MM.1S (cell line): ENCODE measurements at regions not wholly inside any gene's neighbourhood (a gene's known extent, or its start where the extent isn't known, plus 50 kb on each side); places are given as distances from the start of the nearest gene placed in this dataset.
A peak's percentile ranks its signal among the peaks of the same experiment; 100 is the strongest.
"Not testable (repeated sequence)": the region's sequence is repeated elsewhere in the genome, so short reads cannot be mapped to it uniquely, and the experiment has no call there.

Experiments used
- DNase-seq: peaks from one replicate; pipeline ENCODE4 v3.0.0-alpha.2; 2015
- H2AFZ ChIP-seq: fragments of 300-600 bp; sonication (generic); 2 replicates; pipeline ENCODE4 v1.6.0; 2016; ENCODE audit warnings: antibody characterized with exemption, low read length
- H3F3A ChIP-seq: fragments of 300-600 bp; sonication (generic); 2 replicates; pipeline ENCODE4 v1.6.1; 2016; ENCODE audit warnings: mild to moderate bottlenecking, antibody characterized with exemption, low read length, moderate library complexity, mixed read lengths; ENCODE audit not compliant: insufficient read depth
- H3K27ac ChIP-seq: fragments of 300-600 bp; sonication (generic); 2 replicates; pipeline ENCODE4 v1.5.1; 2016; ENCODE audit warnings: mild to moderate bottlenecking, low read length
- H3K27me3 ChIP-seq: fragments of 300-600 bp; sonication (generic); replicated peaks from 2 replicates; pipeline ENCODE4 v1.6.0; 2016; ENCODE audit warnings: low read length; ENCODE audit not compliant: insufficient read depth
- H3K36me3 ChIP-seq: fragments of 300-600 bp; sonication (generic); replicated peaks from 2 replicates; pipeline ENCODE4 v1.6.1; 2016; ENCODE audit warnings: mild to moderate bottlenecking, low read length, mixed read lengths; ENCODE audit not compliant: insufficient read depth
- H3K4me1 ChIP-seq: fragments of 300-600 bp; sonication (generic); 2 replicates; pipeline ENCODE4 v1.6.1; 2016; ENCODE audit warnings: low read length, mixed read lengths
- H3K4me2 ChIP-seq: fragments of 300-600 bp; sonication (generic); 2 replicates; pipeline ENCODE4 v1.6.0; 2016; ENCODE audit warnings: low read depth, low read length
- H3K4me3 ChIP-seq: fragments of 300-600 bp; sonication (generic); 2 replicates; pipeline ENCODE4 v1.5.1; 2016; ENCODE audit warnings: low read length, mixed read lengths
- H3K79me2 ChIP-seq: fragments of 300-600 bp; sonication (generic); 2 replicates; pipeline ENCODE4 v1.6.1; 2016; ENCODE audit warnings: mixed run types, low read length, mixed read lengths
- H3K9ac ChIP-seq: fragments of 300-600 bp; sonication (generic); 2 replicates; pipeline ENCODE4 v1.6.1; 2016; ENCODE audit warnings: low read length, mixed read lengths
- H3K9me2 ChIP-seq: fragments of 300-600 bp; sonication (generic); replicated peaks from 2 replicates; pipeline ENCODE4 v1.6.1; 2016; ENCODE audit warnings: mild to moderate bottlenecking, low read length, mixed read lengths; ENCODE audit not compliant: insufficient read depth
- H3K9me3 ChIP-seq: fragments of 300-600 bp; sonication (generic); replicated peaks from 2 replicates; pipeline ENCODE4 v1.6.1; 2016; ENCODE audit warnings: mild to moderate bottlenecking, low read length, mixed read lengths; ENCODE audit not compliant: insufficient read depth
- H4K20me1 ChIP-seq: fragments of 300-600 bp; sonication (generic); 2 replicates; pipeline ENCODE4 v1.6.1; 2016; ENCODE audit warnings: mild to moderate bottlenecking, low read length, moderate library complexity, mixed read lengths; ENCODE audit not compliant: insufficient read depth
- EZH2 ChIP-seq: fragments of 300-600 bp; sonication (generic); optimal IDR thresholded peaks from 2 replicates; pipeline ENCODE3; 2017; ENCODE audit warnings: low read depth, mild to moderate bottlenecking, antibody characterized with exemption, low read length, mixed read lengths
- EZH2phosphoT487 ChIP-seq: fragments of 300-600 bp; sonication (generic); IDR thresholded peaks from 2 replicates; pipeline ENCODE4 v1.6.1; 2018; ENCODE audit warnings: antibody characterized with exemption, low read length
- TF ChIP-seq, protein P1 (sequence below): fragments of 300-600 bp; sonication (generic); IDR thresholded peaks from 2 replicates; pipeline ENCODE4 v1.5.1; 2016; ENCODE audit warnings: antibody characterized with exemption, low read length, mixed read lengths

DNA sequence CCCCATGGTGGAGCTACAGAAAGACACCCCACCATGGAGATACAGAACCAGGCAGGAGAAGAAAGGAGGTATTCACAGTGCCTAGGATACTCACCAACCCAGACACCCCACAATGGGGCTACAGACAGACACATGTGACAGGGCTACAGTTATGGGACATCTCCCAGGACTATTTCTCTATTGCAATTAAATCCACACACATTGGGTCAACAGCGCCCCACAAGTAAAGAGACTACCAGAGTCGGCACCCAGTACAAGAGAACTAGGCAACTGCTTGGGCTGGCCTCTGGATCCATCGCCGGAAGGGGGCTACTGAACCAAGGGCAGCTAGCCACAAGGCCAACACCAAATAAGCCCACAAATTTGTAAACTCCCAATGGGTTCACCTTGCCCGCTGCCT, 310.1 kb upstream of the NCKAP5 start:
- Histone ChIP-seq H4K20me1 (no peaks in the 10 kb centered on the region), H3K79me2 (no peaks in the 10 kb centered on the region), H3K4me3 (no peak overlapping the region), H3K4me1 (no peaks in the 10 kb centered on the region), H3K9me2 (no peaks in the 10 kb centered on the region), H3K9me3 (no peaks in the 10 kb centered on the region), H3F3A (no peaks in the 10 kb centered on the region), H3K27ac (no peak overlapping the region), H3K27me3 (no peaks in the 10 kb centered on the region), H3K36me3 (no peaks in the 10 kb centered on the region), H3K9ac (no peak overlapping the region), H2AFZ (no peak overlapping the region), H3K4me2 (no peak overlapping the region)
- TF ChIP-seq, protein P1, sequence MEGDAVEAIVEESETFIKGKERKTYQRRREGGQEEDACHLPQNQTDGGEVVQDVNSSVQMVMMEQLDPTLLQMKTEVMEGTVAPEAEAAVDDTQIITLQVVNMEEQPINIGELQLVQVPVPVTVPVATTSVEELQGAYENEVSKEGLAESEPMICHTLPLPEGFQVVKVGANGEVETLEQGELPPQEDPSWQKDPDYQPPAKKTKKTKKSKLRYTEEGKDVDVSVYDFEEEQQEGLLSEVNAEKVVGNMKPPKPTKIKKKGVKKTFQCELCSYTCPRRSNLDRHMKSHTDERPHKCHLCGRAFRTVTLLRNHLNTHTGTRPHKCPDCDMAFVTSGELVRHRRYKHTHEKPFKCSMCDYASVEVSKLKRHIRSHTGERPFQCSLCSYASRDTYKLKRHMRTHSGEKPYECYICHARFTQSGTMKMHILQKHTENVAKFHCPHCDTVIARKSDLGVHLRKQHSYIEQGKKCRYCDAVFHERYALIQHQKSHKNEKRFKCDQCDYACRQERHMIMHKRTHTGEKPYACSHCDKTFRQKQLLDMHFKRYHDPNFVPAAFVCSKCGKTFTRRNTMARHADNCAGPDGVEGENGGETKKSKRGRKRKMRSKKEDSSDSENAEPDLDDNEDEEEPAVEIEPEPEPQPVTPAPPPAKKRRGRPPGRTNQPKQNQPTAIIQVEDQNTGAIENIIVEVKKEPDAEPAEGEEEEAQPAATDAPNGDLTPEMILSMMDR, result no peak
- TF ChIP-seq EZH2, result no peak
- no peak for TF ChIP-seq EZH2phosphoT487
- no peak for DNase-seq

DNA sequence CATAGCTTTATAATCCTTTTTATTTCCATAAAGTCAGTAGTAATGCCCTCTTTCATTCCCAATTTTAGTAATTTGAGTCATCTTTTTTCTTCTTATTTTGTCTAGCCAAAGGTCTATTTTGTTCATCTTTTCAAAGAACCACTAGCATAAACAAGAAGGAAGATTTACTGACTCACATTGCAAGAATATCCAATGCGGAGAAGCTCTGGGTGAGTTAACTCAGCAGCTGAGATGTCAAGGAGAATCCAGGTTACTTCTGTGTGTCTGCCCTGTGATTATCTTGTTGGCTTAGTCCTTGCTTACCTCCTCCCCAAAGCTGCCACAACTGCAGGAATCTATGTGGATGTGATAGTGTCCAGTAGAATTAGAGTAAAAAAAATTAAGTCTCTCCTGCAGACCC, 311.4 kb upstream of the NCKAP5 start:
- no peak for DNase-seq
- H3K79me2 ChIP-seq, result no peaks in the 10 kb centered on the region
- H2AFZ ChIP-seq, result no peak overlapping the region
- TF ChIP-seq EZH2 (no peak), EZH2phosphoT487 (no peak)
- TF ChIP-seq, protein P1, result no peak
- H3K4me2 ChIP-seq, result no peak overlapping the region
- H3K9me2 ChIP-seq, result no peaks in the 10 kb centered on the region
- no peak overlapping the region for H3K9ac ChIP-seq
- no peaks in the 10 kb centered on the region for H3K36me3 ChIP-seq
- no peaks in the 10 kb centered on the region for H3K9me3 ChIP-seq
- H3K27ac ChIP-seq, result no peak overlapping the region
- H3K4me3 ChIP-seq, result no peak overlapping the region
- H3K27me3 ChIP-seq, result no peaks in the 10 kb centered on the region
- H3F3A ChIP-seq, result no peaks in the 10 kb centered on the region
- no peaks in the 10 kb centered on the region for H4K20me1 ChIP-seq
- no peaks in the 10 kb centered on the region for H3K4me1 ChIP-seq

DNA sequence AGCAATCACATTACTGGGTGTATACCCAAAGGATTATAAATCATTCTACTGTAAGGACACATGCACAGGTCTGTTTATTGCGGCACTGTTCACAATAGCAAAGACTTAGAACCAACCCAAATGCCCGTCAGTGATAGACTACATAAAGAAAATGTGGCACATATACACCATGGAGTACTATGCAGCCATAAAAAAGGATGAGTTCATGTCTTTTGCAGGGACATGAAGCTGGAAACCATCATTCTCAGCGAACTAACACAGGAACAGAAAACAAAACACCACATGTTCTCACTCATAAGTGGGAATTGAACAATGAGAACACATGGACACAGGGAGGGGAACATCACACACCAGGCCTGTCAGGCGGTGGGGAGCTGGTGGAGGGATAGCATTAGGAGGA, 313.9 kb upstream of the NCKAP5 start:
- not testable (repeated sequence) for H2AFZ ChIP-seq, H3K9me2 ChIP-seq, H3K79me2 ChIP-seq, H4K20me1 ChIP-seq, H3K4me1 ChIP-seq, H3F3A ChIP-seq, H3K4me3 ChIP-seq, H3K9me3 ChIP-seq, H3K27ac ChIP-seq, H3K27me3 ChIP-seq, H3K9ac ChIP-seq, DNase-seq, H3K4me2 ChIP-seq, H3K36me3 ChIP-seq

- Histone ChIP-seq H3K27me3 (no peaks in the 10 kb centered on the region), H3K4me1 (peaks cover 10% of the 10 kb centered on the region; the same call in 1 of the 2 replicates), H3K79me2 (no peaks in the 10 kb centered on the region), H3K36me3 (no peaks in the 10 kb centered on the region), H3F3A (no peaks in the 10 kb centered on the region), H3K4me2 (no peak overlapping the region), H2AFZ (no peak overlapping the region), H3K27ac (no peak overlapping the region), H3K9me2 (no peaks in the 10 kb centered on the region), H3K9me3 (no peaks in the 10 kb centered on the region), H3K9ac (no peak overlapping the region), H3K4me3 (no peak overlapping the region), H4K20me1 (no peaks in the 10 kb centered on the region)
- TF ChIP-seq, protein P1, result peak; percentile 47
- TF ChIP-seq EZH2 (no peak), EZH2phosphoT487 (no peak)
- peak; percentile 29 for DNase-seq
Observed at GRCh38 chr2:133884739-133885381, 316.6 kb upstream of the NCKAP5 start.
